ENCODE measurements at regions not wholly inside any gene's neighbourhood (a gene's known extent, or its start where the extent isn't known, plus 50 kb on each side); places are given as distances from the start of the nearest gene placed in this dataset.

GRCh38 chr3:106386050-106386449 is 517.2 kb upstream of the CBLB start:
- TF ChIP-seq TOX (CRISPR knock-in tag; IDR thresholded peaks at IDR 0.05; ENCODE audit: borderline replicate concordance) (no peak), CSDC2 (CRISPR knock-in tag; IDR thresholded peaks at IDR 0.05) (no peak)
- TF ChIP-seq, protein P1, sequence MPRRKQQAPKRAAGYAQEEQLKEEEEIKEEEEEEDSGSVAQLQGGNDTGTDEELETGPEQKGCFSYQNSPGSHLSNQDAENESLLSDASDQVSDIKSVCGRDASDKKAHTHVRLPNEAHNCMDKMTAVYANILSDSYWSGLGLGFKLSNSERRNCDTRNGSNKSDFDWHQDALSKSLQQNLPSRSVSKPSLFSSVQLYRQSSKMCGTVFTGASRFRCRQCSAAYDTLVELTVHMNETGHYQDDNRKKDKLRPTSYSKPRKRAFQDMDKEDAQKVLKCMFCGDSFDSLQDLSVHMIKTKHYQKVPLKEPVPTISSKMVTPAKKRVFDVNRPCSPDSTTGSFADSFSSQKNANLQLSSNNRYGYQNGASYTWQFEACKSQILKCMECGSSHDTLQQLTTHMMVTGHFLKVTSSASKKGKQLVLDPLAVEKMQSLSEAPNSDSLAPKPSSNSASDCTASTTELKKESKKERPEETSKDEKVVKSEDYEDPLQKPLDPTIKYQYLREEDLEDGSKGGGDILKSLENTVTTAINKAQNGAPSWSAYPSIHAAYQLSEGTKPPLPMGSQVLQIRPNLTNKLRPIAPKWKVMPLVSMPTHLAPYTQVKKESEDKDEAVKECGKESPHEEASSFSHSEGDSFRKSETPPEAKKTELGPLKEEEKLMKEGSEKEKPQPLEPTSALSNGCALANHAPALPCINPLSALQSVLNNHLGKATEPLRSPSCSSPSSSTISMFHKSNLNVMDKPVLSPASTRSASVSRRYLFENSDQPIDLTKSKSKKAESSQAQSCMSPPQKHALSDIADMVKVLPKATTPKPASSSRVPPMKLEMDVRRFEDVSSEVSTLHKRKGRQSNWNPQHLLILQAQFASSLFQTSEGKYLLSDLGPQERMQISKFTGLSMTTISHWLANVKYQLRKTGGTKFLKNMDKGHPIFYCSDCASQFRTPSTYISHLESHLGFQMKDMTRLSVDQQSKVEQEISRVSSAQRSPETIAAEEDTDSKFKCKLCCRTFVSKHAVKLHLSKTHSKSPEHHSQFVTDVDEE (CRISPR knock-in tag; IDR thresholded peaks at IDR 0.05), result no peak

Data from SK-N-SH treated with all-trans-retinoic acid at 6 μM for 48 hours (cell line).